ENCODE measurements at regions not wholly inside any gene's neighbourhood (a gene's known extent, or its start where the extent isn't known, plus 50 kb on each side); places are given as distances from the start of the nearest gene placed in this dataset.
"Not testable (repeated sequence)": the region's sequence is repeated elsewhere in the genome, so short reads cannot be mapped to it uniquely, and the experiment has no call there.

- DNase-seq (ENCODE audit: low read depth, low spot score): no peak
Measured at GRCh38 chr5:6273749-6274148, 104.6 kb downstream of the MED10 start.

- no peak for DNase-seq (ENCODE audit: low read depth, low spot score)
Measured at GRCh38 chr5:6273090-6273735, 105.1 kb downstream of the MED10 start.

- no peak for DNase-seq (ENCODE audit: low read depth, low spot score)
Measured at GRCh38 chr5:6269925-6270324, 108.4 kb downstream of the MED10 start.

- DNase-seq (ENCODE audit: low read depth, low spot score): no peak
Measured at GRCh38 chr5:6266671-6267197, 111.6 kb downstream of the MED10 start.

- DNase-seq (ENCODE audit: low read depth, low spot score): no peak
Measured at GRCh38 chr5:6264394-6264793, 114.0 kb downstream of the MED10 start.

GRCh38 chr5:6262651-6263363 is 115.5 kb downstream of the MED10 start:
- DNase-seq (ENCODE audit: low read depth, low spot score): no peak

- no peak for DNase-seq (ENCODE audit: low read depth, low spot score)
Measured at GRCh38 chr5:6261668-6262067, 116.7 kb downstream of the MED10 start.

- no peak for DNase-seq (ENCODE audit: low read depth, low spot score)
Measured at GRCh38 chr5:6261256-6261655, 117.1 kb downstream of the MED10 start.

- DNase-seq (ENCODE audit: low read depth, low spot score): no peak
Measured at GRCh38 chr5:6260846-6261245, 117.5 kb downstream of the MED10 start.

GRCh38 chr5:6256901-6257300 is 121.4 kb downstream of the MED10 start:
- no peak for DNase-seq (ENCODE audit: low read depth, low spot score)

GRCh38 chr5:6255956-6256355 is 122.4 kb downstream of the MED10 start:
- no peak for DNase-seq (ENCODE audit: low read depth, low spot score)

GRCh38 chr5:6253846-6254245 is 124.5 kb downstream of the MED10 start:
- no peak for DNase-seq (ENCODE audit: low read depth, low spot score)

- no peak for DNase-seq (ENCODE audit: low read depth, low spot score)
Measured at GRCh38 chr5:6253281-6253680, 125.1 kb downstream of the MED10 start.

- no peak for DNase-seq (ENCODE audit: low read depth, low spot score)
Measured at GRCh38 chr5:6252581-6252980, 125.8 kb downstream of the MED10 start.

- DNase-seq (ENCODE audit: low read depth, low spot score): no peak
Measured at GRCh38 chr5:6251565-6252102, 126.7 kb downstream of the MED10 start.

GRCh38 chr5:6250121-6250520 is 128.2 kb downstream of the MED10 start:
- DNase-seq (ENCODE audit: low read depth, low spot score): no peak

GRCh38 chr5:6248132-6248531 is 130.2 kb downstream of the MED10 start:
- DNase-seq (ENCODE audit: low read depth, low spot score): no peak

GRCh38 chr5:6246820-6247437 is 131.4 kb downstream of the MED10 start:
- DNase-seq (ENCODE audit: low read depth, low spot score): no peak

GRCh38 chr5:6244339-6244714 is 134.0 kb downstream of the MED10 start:
- DNase-seq (ENCODE audit: low read depth, low spot score): no peak

- DNase-seq (ENCODE audit: low read depth, low spot score): no peak
Measured at GRCh38 chr5:6243706-6244338, 134.5 kb downstream of the MED10 start.

GRCh38 chr5:6241056-6241455 is 137.3 kb downstream of the MED10 start:
- not testable (repeated sequence) for DNase-seq (ENCODE audit: low read depth, low spot score)

- DNase-seq (ENCODE audit: low read depth, low spot score): no peak
Measured at GRCh38 chr5:6236858-6237481, 141.4 kb downstream of the MED10 start.

Measured in ELF-1 (cell line).